GM23338 (cell line): ENCODE measurements at regions not wholly inside any gene's neighbourhood (a gene's known extent, or its start where the extent isn't known, plus 50 kb on each side); places are given as distances from the start of the nearest gene placed in this dataset.

Source experiments
- ATAC-seq: fragments of 200-7000 bp; cut with Tn5 transposase; 3 replicates; pipeline ENCODE4 v1.9.1; 2020
- DNase-seq: peaks from one replicate; pipeline ENCODE4 v3.0.0-alpha.2; 2015; ENCODE audit warnings: low spot score
- H2AFZ ChIP-seq: fragments of 200-600 bp; sonication (generic); 2 replicates; pipeline ENCODE4 v1.8.0; 2016; ENCODE audit warnings: antibody characterized with exemption, mild to moderate bottlenecking, moderate library complexity
- H3F3A ChIP-seq: fragments of 200-600 bp; sonication (generic); replicated peaks from 2 replicates; pipeline ENCODE4 v1.8.0; 2017; ENCODE audit warnings: antibody characterized with exemption, mixed run types, low read depth
- H3K27ac ChIP-seq: fragments of 200-600 bp; sonication (generic); 2 replicates; pipeline ENCODE4 v1.6.1; 2016; ENCODE audit warnings: low read depth
- H3K27me3 ChIP-seq: fragments of 200-600 bp; sonication (generic); 2 replicates; pipeline ENCODE4 v1.8.0; 2016; ENCODE audit warnings: mild to moderate bottlenecking, mixed run types, moderate library complexity; ENCODE audit not compliant: insufficient read depth
- H3K36me3 ChIP-seq: fragments of 200-600 bp; sonication (generic); 2 replicates; pipeline ENCODE4 v1.8.0; 2016; ENCODE audit warnings: mild to moderate bottlenecking; ENCODE audit not compliant: insufficient read depth
- H3K4me1 ChIP-seq: fragments of 200-600 bp; sonication (generic); 2 replicates; pipeline ENCODE4 v1.8.0; 2016; ENCODE audit warnings: mild to moderate bottlenecking, moderate library complexity; ENCODE audit not compliant: insufficient read depth
- H3K4me2 ChIP-seq: fragments of 200-600 bp; sonication (generic); 2 replicates; pipeline ENCODE4 v1.7.1; 2017; ENCODE audit warnings: mixed run types
- H3K4me3 ChIP-seq: fragments of 200-600 bp; sonication (generic); 2 replicates; pipeline ENCODE4 v1.6.1; 2016; ENCODE audit warnings: mixed run types
- H3K79me2 ChIP-seq: fragments of 200-600 bp; sonication (generic); replicated peaks from 2 replicates; pipeline ENCODE4 v1.8.0; 2017; ENCODE audit warnings: mild to moderate bottlenecking; ENCODE audit not compliant: insufficient read depth
- H3K9me2 ChIP-seq: fragments of 200-600 bp; sonication (generic); 2 replicates; pipeline ENCODE4 v1.8.0; 2017; ENCODE audit not compliant: insufficient read depth
- H4K20me1 ChIP-seq: fragments of 200-600 bp; sonication (generic); replicated peaks from 2 replicates; pipeline ENCODE4 v1.8.0; 2017; ENCODE audit warnings: mild to moderate bottlenecking; ENCODE audit not compliant: insufficient read depth
- H3K27ac Mint-ChIP-seq: 2 replicates; pipeline ENCODE4 v1.8.0; 2020; ENCODE audit warnings: inconsistent platforms, mild to moderate bottlenecking, moderate library complexity, mixed read lengths
- H3K27me3 Mint-ChIP-seq: 3 replicates; pipeline ENCODE4 v1.8.0; 2022; ENCODE audit warnings: low read depth, mild to moderate bottlenecking, moderate library complexity, mixed read lengths, inconsistent platforms; ENCODE audit not compliant: insufficient read depth, poor library complexity
- H3K36me3 Mint-ChIP-seq: 3 replicates; pipeline ENCODE4 v1.8.0; 2021; ENCODE audit warnings: low read depth, mild to moderate bottlenecking, inconsistent platforms, moderate library complexity, mixed read lengths
- H3K4me1 Mint-ChIP-seq: 3 replicates; pipeline ENCODE4 v1.8.0; 2020; ENCODE audit warnings: mild to moderate bottlenecking, inconsistent platforms, mixed read lengths
- H3K4me3 Mint-ChIP-seq: 3 replicates; pipeline ENCODE4 v1.8.0; 2021; ENCODE audit warnings: moderate library complexity, mild to moderate bottlenecking, inconsistent platforms, mixed read lengths
- H3K9me3 Mint-ChIP-seq: 3 replicates; pipeline ENCODE4 v1.8.0; 2020; ENCODE audit warnings: moderate library complexity, mild to moderate bottlenecking, inconsistent platforms, mixed read lengths
- CREB1 ChIP-seq: fragments of 250-450 bp; sonication (Bioruptor Pico); IDR thresholded peaks from 2 replicates; pipeline ENCODE4 v1.5.0; 2020; ENCODE audit warnings: low read depth, mild to moderate bottlenecking, moderate library complexity
- EZH2 ChIP-seq: fragments of 200-600 bp; sonication (generic); IDR thresholded peaks from one replicate; pipeline ENCODE4 v1.8.0; 2017; ENCODE audit warnings: antibody characterized with exemption, mild to moderate bottlenecking, low read depth; ENCODE audit not compliant: unreplicated experiment
- EZH2phosphoT487 ChIP-seq: fragments of 200-600 bp; sonication (generic); IDR thresholded peaks from one replicate; pipeline ENCODE4 v1.8.1; 2018; ENCODE audit warnings: antibody characterized with exemption; ENCODE audit not compliant: unreplicated experiment
- JUNB ChIP-seq: IDR thresholded peaks from one replicate; pipeline ENCODE4 v1.6.1; 2016; ENCODE audit warnings: antibody characterized with exemption; ENCODE audit not compliant: unreplicated experiment
- NANOG ChIP-seq: IDR thresholded peaks from 2 replicates; pipeline ENCODE4 v1.6.1; 2016; ENCODE audit warnings: antibody characterized with exemption, borderline replicate concordance
- POLR2AphosphoS5 ChIP-seq: IDR thresholded peaks from 2 replicates; pipeline ENCODE4 v1.6.1; 2016; ENCODE audit warnings: antibody characterized with exemption, low read depth
- STAT1 ChIP-seq: IDR thresholded peaks from one replicate; pipeline ENCODE4 v1.6.1; 2016; ENCODE audit warnings: antibody characterized with exemption; ENCODE audit not compliant: unreplicated experiment
- ZNF114 ChIP-seq: fragments of 250-450 bp; sonication (Bioruptor Pico); IDR thresholded peaks from 2 replicates; pipeline ENCODE4 v1.5.0; 2020; ENCODE audit warnings: mild to moderate bottlenecking, moderate library complexity
- ZNF331 ChIP-seq: fragments of 250-450 bp; sonication (Bioruptor Pico); IDR thresholded peaks from 2 replicates; pipeline ENCODE4 v1.5.0; 2020; ENCODE audit warnings: low read depth, mild to moderate bottlenecking, moderate library complexity
- TF ChIP-seq, protein P1 (sequence below): IDR thresholded peaks from one replicate; pipeline ENCODE4 v1.6.1; 2018; ENCODE audit warnings: antibody characterized with exemption; ENCODE audit not compliant: unreplicated experiment
- TF ChIP-seq, protein P2 (sequence below): IDR thresholded peaks from 2 replicates; pipeline ENCODE4 v1.6.1; 2016; ENCODE audit warnings: antibody characterized with exemption
- TF ChIP-seq, protein P3 (sequence below): fragments of 250-450 bp; sonication (Bioruptor Pico); IDR thresholded peaks from 2 replicates; pipeline ENCODE4 v1.5.0; 2020; ENCODE audit warnings: mild to moderate bottlenecking, moderate library complexity
- TF ChIP-seq, protein P4 (sequence below), 2 experiments: fragments of 200-600 bp in 1 of 2; sonication (generic) in 1 of 2; conservative IDR thresholded peaks; 2 replicates each; pipeline versions ENCODE4 v1.5.1 to v1.6.1; 2016 to 2017; ENCODE audit warnings: antibody characterized with exemption in 2 of 2, low read depth in 2 of 2, mild to moderate bottlenecking in 2 of 2, moderate library complexity in 1 of 2

DNA sequence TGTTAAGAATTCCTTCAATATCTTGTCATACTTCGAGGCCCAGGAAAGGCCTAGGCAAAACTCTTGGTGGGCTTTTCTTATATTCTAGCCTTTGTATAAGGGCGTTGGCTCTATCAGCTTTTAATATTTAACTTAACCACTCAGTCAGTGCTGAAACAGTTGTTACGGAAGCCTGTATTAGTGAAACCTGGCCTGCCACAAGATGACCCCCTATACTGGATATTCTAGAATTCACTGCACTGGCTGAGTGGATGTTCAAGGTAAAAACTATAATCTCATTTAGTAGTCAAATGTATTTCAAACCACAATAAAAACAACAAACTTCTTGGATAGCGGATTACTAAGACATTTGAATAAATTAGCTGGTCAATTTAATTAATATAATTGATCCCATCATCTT is 91.7 kb upstream of the HNMT start:
- no peak overlapping the region for H3K4me2 ChIP-seq

More for the DNA sequence above, 91.7 kb upstream of the HNMT start:
- H3F3A ChIP-seq: no peaks in the 10 kb centered on the region
- no peaks in the 10 kb centered on the region for H3K9me2 ChIP-seq
- H3K9me3 Mint-ChIP-seq: no peaks in the 10 kb centered on the region
- H3K27me3 Mint-ChIP-seq: no peaks in the 10 kb centered on the region
- no peaks in the 10 kb centered on the region for H3K27me3 ChIP-seq
- H3K4me3 Mint-ChIP-seq: no peak overlapping the region
- no peaks in the 10 kb centered on the region for H3K4me1 Mint-ChIP-seq
- TF ChIP-seq JUNB: no peak
- TF ChIP-seq, protein P1, sequence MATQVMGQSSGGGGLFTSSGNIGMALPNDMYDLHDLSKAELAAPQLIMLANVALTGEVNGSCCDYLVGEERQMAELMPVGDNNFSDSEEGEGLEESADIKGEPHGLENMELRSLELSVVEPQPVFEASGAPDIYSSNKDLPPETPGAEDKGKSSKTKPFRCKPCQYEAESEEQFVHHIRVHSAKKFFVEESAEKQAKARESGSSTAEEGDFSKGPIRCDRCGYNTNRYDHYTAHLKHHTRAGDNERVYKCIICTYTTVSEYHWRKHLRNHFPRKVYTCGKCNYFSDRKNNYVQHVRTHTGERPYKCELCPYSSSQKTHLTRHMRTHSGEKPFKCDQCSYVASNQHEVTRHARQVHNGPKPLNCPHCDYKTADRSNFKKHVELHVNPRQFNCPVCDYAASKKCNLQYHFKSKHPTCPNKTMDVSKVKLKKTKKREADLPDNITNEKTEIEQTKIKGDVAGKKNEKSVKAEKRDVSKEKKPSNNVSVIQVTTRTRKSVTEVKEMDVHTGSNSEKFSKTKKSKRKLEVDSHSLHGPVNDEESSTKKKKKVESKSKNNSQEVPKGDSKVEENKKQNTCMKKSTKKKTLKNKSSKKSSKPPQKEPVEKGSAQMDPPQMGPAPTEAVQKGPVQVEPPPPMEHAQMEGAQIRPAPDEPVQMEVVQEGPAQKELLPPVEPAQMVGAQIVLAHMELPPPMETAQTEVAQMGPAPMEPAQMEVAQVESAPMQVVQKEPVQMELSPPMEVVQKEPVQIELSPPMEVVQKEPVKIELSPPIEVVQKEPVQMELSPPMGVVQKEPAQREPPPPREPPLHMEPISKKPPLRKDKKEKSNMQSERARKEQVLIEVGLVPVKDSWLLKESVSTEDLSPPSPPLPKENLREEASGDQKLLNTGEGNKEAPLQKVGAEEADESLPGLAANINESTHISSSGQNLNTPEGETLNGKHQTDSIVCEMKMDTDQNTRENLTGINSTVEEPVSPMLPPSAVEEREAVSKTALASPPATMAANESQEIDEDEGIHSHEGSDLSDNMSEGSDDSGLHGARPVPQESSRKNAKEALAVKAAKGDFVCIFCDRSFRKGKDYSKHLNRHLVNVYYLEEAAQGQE: no peak
- TF ChIP-seq, protein P2, sequence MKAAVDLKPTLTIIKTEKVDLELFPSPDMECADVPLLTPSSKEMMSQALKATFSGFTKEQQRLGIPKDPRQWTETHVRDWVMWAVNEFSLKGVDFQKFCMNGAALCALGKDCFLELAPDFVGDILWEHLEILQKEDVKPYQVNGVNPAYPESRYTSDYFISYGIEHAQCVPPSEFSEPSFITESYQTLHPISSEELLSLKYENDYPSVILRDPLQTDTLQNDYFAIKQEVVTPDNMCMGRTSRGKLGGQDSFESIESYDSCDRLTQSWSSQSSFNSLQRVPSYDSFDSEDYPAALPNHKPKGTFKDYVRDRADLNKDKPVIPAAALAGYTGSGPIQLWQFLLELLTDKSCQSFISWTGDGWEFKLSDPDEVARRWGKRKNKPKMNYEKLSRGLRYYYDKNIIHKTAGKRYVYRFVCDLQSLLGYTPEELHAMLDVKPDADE: no peak
- no peak for TF ChIP-seq ZNF331 (CRISPR knock-in tag)
- TF ChIP-seq, protein P3, sequence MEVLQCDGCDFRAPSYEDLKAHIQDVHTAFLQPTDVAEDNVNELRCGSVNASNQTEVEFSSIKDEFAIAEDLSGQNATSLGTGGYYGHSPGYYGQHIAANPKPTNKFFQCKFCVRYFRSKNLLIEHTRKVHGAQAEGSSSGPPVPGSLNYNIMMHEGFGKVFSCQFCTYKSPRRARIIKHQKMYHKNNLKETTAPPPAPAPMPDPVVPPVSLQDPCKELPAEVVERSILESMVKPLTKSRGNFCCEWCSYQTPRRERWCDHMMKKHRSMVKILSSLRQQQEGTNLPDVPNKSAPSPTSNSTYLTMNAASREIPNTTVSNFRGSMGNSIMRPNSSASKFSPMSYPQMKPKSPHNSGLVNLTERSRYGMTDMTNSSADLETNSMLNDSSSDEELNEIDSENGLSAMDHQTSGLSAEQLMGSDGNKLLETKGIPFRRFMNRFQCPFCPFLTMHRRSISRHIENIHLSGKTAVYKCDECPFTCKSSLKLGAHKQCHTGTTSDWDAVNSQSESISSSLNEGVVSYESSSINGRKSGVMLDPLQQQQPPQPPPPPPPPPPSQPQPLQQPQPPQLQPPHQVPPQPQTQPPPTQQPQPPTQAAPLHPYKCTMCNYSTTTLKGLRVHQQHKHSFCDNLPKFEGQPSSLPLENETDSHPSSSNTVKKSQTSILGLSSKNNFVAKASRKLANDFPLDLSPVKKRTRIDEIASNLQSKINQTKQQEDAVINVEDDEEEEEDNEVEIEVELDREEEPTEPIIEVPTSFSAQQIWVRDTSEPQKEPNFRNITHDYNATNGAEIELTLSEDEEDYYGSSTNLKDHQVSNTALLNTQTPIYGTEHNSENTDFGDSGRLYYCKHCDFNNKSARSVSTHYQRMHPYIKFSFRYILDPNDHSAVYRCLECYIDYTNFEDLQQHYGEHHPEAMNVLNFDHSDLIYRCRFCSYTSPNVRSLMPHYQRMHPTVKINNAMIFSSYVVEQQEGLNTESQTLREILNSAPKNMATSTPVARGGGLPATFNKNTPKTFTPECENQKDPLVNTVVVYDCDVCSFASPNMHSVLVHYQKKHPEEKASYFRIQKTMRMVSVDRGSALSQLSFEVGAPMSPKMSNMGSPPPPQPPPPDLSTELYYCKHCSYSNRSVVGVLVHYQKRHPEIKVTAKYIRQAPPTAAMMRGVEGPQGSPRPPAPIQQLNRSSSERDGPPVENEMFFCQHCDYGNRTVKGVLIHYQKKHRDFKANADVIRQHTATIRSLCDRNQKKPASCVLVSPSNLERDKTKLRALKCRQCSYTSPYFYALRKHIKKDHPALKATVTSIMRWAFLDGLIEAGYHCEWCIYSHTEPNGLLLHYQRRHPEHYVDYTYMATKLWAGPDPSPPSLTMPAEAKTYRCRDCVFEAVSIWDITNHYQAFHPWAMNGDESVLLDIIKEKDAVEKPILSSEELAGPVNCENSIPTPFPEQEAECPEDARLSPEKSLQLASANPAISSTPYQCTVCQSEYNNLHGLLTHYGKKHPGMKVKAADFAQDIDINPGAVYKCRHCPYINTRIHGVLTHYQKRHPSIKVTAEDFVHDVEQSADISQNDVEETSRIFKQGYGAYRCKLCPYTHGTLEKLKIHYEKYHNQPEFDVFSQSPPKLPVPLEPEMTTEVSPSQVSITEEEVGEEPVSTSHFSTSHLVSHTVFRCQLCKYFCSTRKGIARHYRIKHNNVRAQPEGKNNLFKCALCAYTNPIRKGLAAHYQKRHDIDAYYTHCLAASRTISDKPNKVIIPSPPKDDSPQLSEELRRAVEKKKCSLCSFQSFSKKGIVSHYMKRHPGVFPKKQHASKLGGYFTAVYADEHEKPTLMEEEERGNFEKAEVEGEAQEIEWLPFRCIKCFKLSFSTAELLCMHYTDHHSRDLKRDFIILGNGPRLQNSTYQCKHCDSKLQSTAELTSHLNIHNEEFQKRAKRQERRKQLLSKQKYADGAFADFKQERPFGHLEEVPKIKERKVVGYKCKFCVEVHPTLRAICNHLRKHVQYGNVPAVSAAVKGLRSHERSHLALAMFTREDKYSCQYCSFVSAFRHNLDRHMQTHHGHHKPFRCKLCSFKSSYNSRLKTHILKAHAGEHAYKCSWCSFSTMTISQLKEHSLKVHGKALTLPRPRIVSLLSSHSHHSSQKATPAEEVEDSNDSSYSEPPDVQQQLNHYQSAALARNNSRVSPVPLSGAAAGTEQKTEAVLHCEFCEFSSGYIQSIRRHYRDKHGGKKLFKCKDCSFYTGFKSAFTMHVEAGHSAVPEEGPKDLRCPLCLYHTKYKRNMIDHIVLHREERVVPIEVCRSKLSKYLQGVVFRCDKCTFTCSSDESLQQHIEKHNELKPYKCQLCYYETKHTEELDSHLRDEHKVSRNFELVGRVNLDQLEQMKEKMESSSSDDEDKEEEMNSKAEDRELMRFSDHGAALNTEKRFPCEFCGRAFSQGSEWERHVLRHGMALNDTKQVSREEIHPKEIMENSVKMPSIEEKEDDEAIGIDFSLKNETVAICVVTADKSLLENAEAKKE (CRISPR knock-in tag): no peak
- TF ChIP-seq POLR2AphosphoS5: no peak
- TF ChIP-seq NANOG: no peak
- no peak for TF ChIP-seq EZH2phosphoT487
- TF ChIP-seq STAT1: no peak
- TF ChIP-seq EZH2: no peak
- TF ChIP-seq CREB1 (CRISPR knock-in tag): no peak
- TF ChIP-seq ZNF114 (CRISPR knock-in tag): no peak
- TF ChIP-seq, protein P4, sequence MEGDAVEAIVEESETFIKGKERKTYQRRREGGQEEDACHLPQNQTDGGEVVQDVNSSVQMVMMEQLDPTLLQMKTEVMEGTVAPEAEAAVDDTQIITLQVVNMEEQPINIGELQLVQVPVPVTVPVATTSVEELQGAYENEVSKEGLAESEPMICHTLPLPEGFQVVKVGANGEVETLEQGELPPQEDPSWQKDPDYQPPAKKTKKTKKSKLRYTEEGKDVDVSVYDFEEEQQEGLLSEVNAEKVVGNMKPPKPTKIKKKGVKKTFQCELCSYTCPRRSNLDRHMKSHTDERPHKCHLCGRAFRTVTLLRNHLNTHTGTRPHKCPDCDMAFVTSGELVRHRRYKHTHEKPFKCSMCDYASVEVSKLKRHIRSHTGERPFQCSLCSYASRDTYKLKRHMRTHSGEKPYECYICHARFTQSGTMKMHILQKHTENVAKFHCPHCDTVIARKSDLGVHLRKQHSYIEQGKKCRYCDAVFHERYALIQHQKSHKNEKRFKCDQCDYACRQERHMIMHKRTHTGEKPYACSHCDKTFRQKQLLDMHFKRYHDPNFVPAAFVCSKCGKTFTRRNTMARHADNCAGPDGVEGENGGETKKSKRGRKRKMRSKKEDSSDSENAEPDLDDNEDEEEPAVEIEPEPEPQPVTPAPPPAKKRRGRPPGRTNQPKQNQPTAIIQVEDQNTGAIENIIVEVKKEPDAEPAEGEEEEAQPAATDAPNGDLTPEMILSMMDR (conservative IDR thresholded peaks at IDR 0.05; ENCODE audit: low read depth in 2 of 2): no peak
- H3K36me3 Mint-ChIP-seq: no peaks in the 10 kb centered on the region
- H3K36me3 ChIP-seq: no peaks in the 10 kb centered on the region
- DNase-seq (no peak), ATAC-seq (no peak)
- H2AFZ ChIP-seq: no peak overlapping the region
- no peaks in the 10 kb centered on the region for H4K20me1 ChIP-seq
- no peak overlapping the region for H3K27ac ChIP-seq
- no peak overlapping the region for H3K4me3 ChIP-seq
- no peaks in the 10 kb centered on the region for H3K4me1 ChIP-seq
- no peaks in the 10 kb centered on the region for H3K79me2 ChIP-seq
- no peak overlapping the region; the same call in 1 of the 2 replicates for H3K27ac Mint-ChIP-seq
